H1 (cell line): ENCODE measurements at regions not wholly inside any gene's neighbourhood (a gene's known extent, or its start where the extent isn't known, plus 50 kb on each side); places are given as distances from the start of the nearest gene placed in this dataset.

Experiments used
- RNF2 ChIP-seq: fragments of 200-900, 300-1000 bp; sonication (generic); IDR thresholded peaks from 2 replicates; pipeline ENCODE4 v1.7.1; 2016; ENCODE audit warnings: borderline replicate concordance, low read depth, mild to moderate bottlenecking, antibody characterized with exemption, low read length; ENCODE audit not compliant: poor library complexity, severe bottlenecking; ENCODE audit errors: missing control alignments

DNA sequence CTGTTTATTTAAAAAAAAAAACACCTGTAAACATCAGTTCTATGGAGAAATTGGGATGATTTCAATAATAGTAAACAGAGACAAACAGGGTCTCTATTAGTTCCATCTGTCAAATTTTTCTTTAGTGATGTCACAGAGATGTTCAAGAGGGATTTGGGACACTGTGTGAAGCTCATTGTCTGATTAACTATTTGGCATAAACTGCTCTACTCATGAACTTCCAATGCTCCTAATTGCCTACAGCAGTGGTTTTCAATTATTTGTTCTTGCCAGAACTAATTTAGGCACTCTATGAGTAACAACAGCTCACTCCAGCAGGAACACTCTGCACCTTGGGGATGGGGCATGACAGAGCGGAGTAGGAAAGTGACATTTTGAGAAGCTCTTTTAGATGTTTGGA, 250.1 kb upstream of the PRKD1 start (continued):
- no peak for TF ChIP-seq RNF2
